ENCODE measurements at regions not wholly inside any gene's neighbourhood (a gene's known extent, or its start where the extent isn't known, plus 50 kb on each side); places are given as distances from the start of the nearest gene placed in this dataset.
"Not testable (repeated sequence)": the region's sequence is repeated elsewhere in the genome, so short reads cannot be mapped to it uniquely, and the experiment has no call there.

DNA sequence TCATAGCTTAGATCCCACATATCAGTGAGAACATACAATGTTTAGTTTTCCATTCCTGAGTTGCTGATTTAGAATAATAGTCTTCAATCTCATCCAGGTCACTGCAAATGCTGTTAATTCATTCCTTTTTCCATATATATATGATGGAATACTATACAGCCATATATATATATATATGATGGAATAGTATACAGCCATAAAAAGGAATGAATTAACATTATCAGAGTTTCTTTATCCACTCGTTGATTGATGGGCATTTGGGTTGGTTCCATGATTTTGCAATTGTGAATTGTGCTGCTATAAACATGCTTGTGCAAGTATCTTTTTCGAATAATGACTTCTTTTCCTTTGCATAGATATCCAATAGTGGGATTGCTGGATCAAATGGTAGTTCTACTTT, 273.9 kb upstream of the KLF4 start:
- TF ChIP-seq CTCF, POLR2A (IDR thresholded peaks at IDR 0.05): not testable (repeated sequence)
